Calu3 (cell line): ENCODE measurements at regions not wholly inside any gene's neighbourhood (a gene's known extent, or its start where the extent isn't known, plus 50 kb on each side); places are given as distances from the start of the nearest gene placed in this dataset.

ENCODE experiments used
- BruUV-seq: library from RNA; stranded (reverse); fragments of 400-500 nt; replicated peaks from 2 replicates; lab custom pipeline; 2021; lab: Mats Ljungman, UMichigan
- CTCF ChIA-PET: fragments of 300-600 bp; sonication (Branson Sonifier 250); formaldehyde crosslinking; loops from one replicate; lab custom pipeline; 2022; ENCODE audit warnings: antibody characterized with exemption; lab: Charles Lee
- DNase-seq: peaks from one replicate; pipeline ENCODE4 v3.0.0; 2022
- H3K27ac Mint-ChIP-seq: one replicate; pipeline ENCODE4 v1.8.0; 2022; ENCODE audit warnings: mixed read lengths; ENCODE audit not compliant: unreplicated experiment
- H3K27me3 Mint-ChIP-seq: one replicate; pipeline ENCODE4 v1.8.0; 2022; ENCODE audit warnings: mixed read lengths; ENCODE audit not compliant: unreplicated experiment
- H3K36me3 Mint-ChIP-seq: one replicate; pipeline ENCODE4 v1.8.0; 2022; ENCODE audit warnings: mild to moderate bottlenecking, moderate library complexity, mixed read lengths; ENCODE audit not compliant: insufficient read depth, unreplicated experiment
- H3K4me1 Mint-ChIP-seq: one replicate; pipeline ENCODE4 v1.8.0; 2022; ENCODE audit warnings: mild to moderate bottlenecking, low read depth, mixed read lengths; ENCODE audit not compliant: unreplicated experiment
- H3K4me3 Mint-ChIP-seq: one replicate; pipeline ENCODE4 v1.8.0; 2022; ENCODE audit warnings: mild to moderate bottlenecking, low read depth, moderate library complexity, mixed read lengths; ENCODE audit not compliant: unreplicated experiment
- H3K9me3 Mint-ChIP-seq: one replicate; pipeline ENCODE4 v1.8.0; 2022; ENCODE audit warnings: low read depth, mixed read lengths; ENCODE audit not compliant: unreplicated experiment
- CTCF ChIP-seq: fragments of 200-600 bp; IDR thresholded peaks from one replicate; pipeline ENCODE4 v1.8.0; 2022; ENCODE audit warnings: antibody characterized with exemption; ENCODE audit not compliant: unreplicated experiment
- intact Hi-C: fragments of 100-400 bp; cut with micrococcal nuclease; formaldehyde crosslinking; loops from one replicate; pipeline ENCODE4 v1.10.0; 2022; ENCODE audit not compliant: unreplicated experiment

GRCh38 chr4:12963291-12963690 is 520.8 kb downstream of the RAB28 start:
- CTCF ChIA-PET: no interaction called here
- H3K27ac Mint-ChIP-seq: no peak overlapping the region
- no peaks in the 10 kb centered on the region for H3K36me3 Mint-ChIP-seq
- TF ChIP-seq CTCF: no peak
- DNase-seq: no peak
- intact Hi-C loops: no loop called here
- peaks cover 8% of the 10 kb centered on the region for H3K9me3 Mint-ChIP-seq
- no peaks in the 10 kb centered on the region for H3K4me1 Mint-ChIP-seq
- H3K4me3 Mint-ChIP-seq: no peak overlapping the region
- no peaks in the 10 kb centered on the region for H3K27me3 Mint-ChIP-seq
- no TSS peak for BruUV-seq

GRCh38 chr4:12961713-12962112 is 522.4 kb downstream of the RAB28 start:
- peaks cover 10% of the 10 kb centered on the region for H3K9me3 Mint-ChIP-seq
- CTCF ChIA-PET: no interaction called here
- intact Hi-C loops: no loop called here
- DNase-seq: no peak
- H3K4me1 Mint-ChIP-seq: no peaks in the 10 kb centered on the region
- BruUV-seq: no TSS peak
- no peak for TF ChIP-seq CTCF
- no peak overlapping the region for H3K4me3 Mint-ChIP-seq
- no peaks in the 10 kb centered on the region for H3K36me3 Mint-ChIP-seq
- H3K27ac Mint-ChIP-seq: no peak overlapping the region
- H3K27me3 Mint-ChIP-seq: no peaks in the 10 kb centered on the region

GRCh38 chr4:12958436-12958835 is 525.7 kb downstream of the RAB28 start:
- no peak for TF ChIP-seq CTCF
- BruUV-seq: no TSS peak
- no peaks in the 10 kb centered on the region for H3K4me1 Mint-ChIP-seq
- no peak overlapping the region for H3K4me3 Mint-ChIP-seq
- no peak overlapping the region for H3K27ac Mint-ChIP-seq
- intact Hi-C loops: no loop called here
- H3K36me3 Mint-ChIP-seq: no peaks in the 10 kb centered on the region
- no peak for DNase-seq
- peaks cover 15% of the 10 kb centered on the region for H3K9me3 Mint-ChIP-seq
- H3K27me3 Mint-ChIP-seq: no peaks in the 10 kb centered on the region
- CTCF ChIA-PET: no interaction called here

GRCh38 chr4:12957108-12957507 is 527.0 kb downstream of the RAB28 start:
- no peak overlapping the region for H3K27ac Mint-ChIP-seq

More at GRCh38 chr4:12957108-12957507, 527.0 kb downstream of the RAB28 start:
- no peaks in the 10 kb centered on the region for H3K27me3 Mint-ChIP-seq
- BruUV-seq: no TSS peak
- no peaks in the 10 kb centered on the region for H3K4me1 Mint-ChIP-seq
- TF ChIP-seq CTCF: no peak
- CTCF ChIA-PET: no interaction called here
- no peak overlapping the region for H3K4me3 Mint-ChIP-seq
- H3K9me3 Mint-ChIP-seq: peaks cover 15% of the 10 kb centered on the region
- H3K36me3 Mint-ChIP-seq: no peaks in the 10 kb centered on the region
- intact Hi-C loops: no loop called here
- DNase-seq: no peak
